ENCODE measurements at regions not wholly inside any gene's neighbourhood (a gene's known extent, or its start where the extent isn't known, plus 50 kb on each side); places are given as distances from the start of the nearest gene placed in this dataset.

DNA sequence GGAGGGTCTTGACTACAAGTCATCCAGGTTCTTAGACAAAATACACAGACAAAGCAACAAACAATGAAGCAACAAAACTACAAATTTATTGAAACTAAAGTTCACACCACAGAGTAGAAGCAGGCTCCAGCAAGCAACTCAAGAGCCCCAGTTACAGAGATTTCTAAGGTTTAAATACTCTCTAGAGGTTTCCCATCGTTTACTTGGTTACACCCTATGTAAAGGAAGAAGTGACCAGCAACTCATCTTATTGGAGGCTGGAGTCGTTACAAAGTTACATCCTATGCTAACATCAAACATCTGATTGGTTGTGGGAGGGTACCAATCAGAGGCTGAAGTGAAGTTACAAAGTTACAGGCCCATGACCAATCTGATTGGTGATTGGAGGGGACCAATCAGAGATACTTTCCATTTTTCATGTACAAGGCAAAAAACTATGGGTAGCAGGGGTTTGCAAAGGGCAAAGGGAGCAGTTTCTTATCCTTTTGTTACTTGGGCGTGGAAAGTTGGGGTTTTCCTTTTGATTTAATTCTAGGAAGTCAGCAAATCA lies 2292.6 kb upstream of the C9orf72 start:
- Histone ChIP-seq H3K9me2 (ENCODE audit: insufficient read depth) (no peaks in the 10 kb centered on the region), H3K4me2 (ENCODE audit: low read length) (no peak overlapping the region), H3K9me3 (ENCODE audit: control insufficient read depth in 1 of 2, insufficient read depth in 1 of 2, low read depth in 1 of 2, low read length in 2 of 2) (no peaks in the 10 kb centered on the region), H3K4me1 (ENCODE audit: control insufficient read depth in 1 of 2, insufficient read depth in 2 of 2, low read length in 2 of 2) (no peaks in the 10 kb centered on the region), H2AFZ (ENCODE audit: low read depth, low read length, poor library complexity, severe bottlenecking) (peak overlapping the region; percentile 26), H3K79me2 (ENCODE audit: insufficient read depth, low read length) (no peaks in the 10 kb centered on the region), H3K36me3 (ENCODE audit: control insufficient read depth in 1 of 2, insufficient read depth in 2 of 2, low read length in 2 of 2) (no peaks in the 10 kb centered on the region), H4K20me1 (ENCODE audit: insufficient read depth) (no peaks in the 10 kb centered on the region), H3K27ac (ENCODE audit: low read depth, low read length) (no peak overlapping the region), H3K9ac (ENCODE audit: low read length) (no peak overlapping the region), H3K4me3 (replicated peaks in 1 of 2; ENCODE audit: low read depth in 1 of 2, low read length in 2 of 2) (no peak overlapping the region), H3K27me3 (ENCODE audit: insufficient read depth, low read length) (no peaks in the 10 kb centered on the region)
- ChIA-PET CTCF (no interaction called here), POLR2A (no interaction called here), RAD21 (ENCODE audit: low non-redundant PET in 1 of 2, low total read pairs in 2 of 2, uncharacterized antibody in 2 of 2, unreplicated experiment in 2 of 2) (no interaction called here)
- BruUV-seq (replicated peaks), result no TSS peak
- DNase-seq (ENCODE audit: low read depth, low spot score), result no peak
- no peak for TF ChIP-seq RAD21 (IDR thresholded peaks at IDR 0.05; ENCODE audit: low read depth)
- TF ChIP-seq, protein P1, sequence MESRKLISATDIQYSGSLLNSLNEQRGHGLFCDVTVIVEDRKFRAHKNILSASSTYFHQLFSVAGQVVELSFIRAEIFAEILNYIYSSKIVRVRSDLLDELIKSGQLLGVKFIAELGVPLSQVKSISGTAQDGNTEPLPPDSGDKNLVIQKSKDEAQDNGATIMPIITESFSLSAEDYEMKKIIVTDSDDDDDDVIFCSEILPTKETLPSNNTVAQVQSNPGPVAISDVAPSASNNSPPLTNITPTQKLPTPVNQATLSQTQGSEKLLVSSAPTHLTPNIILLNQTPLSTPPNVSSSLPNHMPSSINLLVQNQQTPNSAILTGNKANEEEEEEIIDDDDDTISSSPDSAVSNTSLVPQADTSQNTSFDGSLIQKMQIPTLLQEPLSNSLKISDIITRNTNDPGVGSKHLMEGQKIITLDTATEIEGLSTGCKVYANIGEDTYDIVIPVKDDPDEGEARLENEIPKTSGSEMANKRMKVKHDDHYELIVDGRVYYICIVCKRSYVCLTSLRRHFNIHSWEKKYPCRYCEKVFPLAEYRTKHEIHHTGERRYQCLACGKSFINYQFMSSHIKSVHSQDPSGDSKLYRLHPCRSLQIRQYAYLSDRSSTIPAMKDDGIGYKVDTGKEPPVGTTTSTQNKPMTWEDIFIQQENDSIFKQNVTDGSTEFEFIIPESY (IDR thresholded peaks at IDR 0.05; ENCODE audit: extremely low read depth, insufficient replicate concordance, low read length), result no peak
- no peak for ATAC-seq
- intact Hi-C loops (cut with micrococcal nuclease), result no loop called here

DNA sequence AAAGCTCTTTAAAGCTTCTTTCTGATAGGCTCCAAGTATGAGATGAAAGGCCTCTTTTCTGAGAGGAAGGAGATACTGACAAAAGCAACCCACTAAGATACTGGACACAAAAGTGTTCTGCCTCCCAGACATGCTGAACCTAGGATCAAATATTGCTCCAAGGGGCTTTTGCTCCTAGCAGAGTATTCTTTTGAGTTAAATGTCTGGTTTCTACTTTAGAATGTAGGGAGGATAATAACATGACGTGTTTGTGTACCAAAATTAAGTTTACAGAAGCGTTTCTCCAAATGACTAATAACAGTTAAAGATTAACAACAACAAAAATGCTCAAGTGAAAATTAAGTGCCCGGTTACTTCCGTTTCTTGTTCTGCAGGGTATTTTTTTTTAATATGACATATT lies 2293.3 kb upstream of the C9orf72 start:
- Histone ChIP-seq H3K9ac (ENCODE audit: low read length) (no peak overlapping the region), H3K27ac (ENCODE audit: low read depth, low read length) (no peak overlapping the region), H3K4me3 (replicated peaks in 1 of 2; ENCODE audit: low read depth in 1 of 2, low read length in 2 of 2) (no peak overlapping the region), H3K36me3 (ENCODE audit: control insufficient read depth in 1 of 2, insufficient read depth in 2 of 2, low read length in 2 of 2) (no peaks in the 10 kb centered on the region), H3K79me2 (ENCODE audit: insufficient read depth, low read length) (no peaks in the 10 kb centered on the region), H3K4me1 (ENCODE audit: control insufficient read depth in 1 of 2, insufficient read depth in 2 of 2, low read length in 2 of 2) (no peaks in the 10 kb centered on the region), H3K9me3 (ENCODE audit: control insufficient read depth in 1 of 2, insufficient read depth in 1 of 2, low read depth in 1 of 2, low read length in 2 of 2) (no peaks in the 10 kb centered on the region), H2AFZ (ENCODE audit: low read depth, low read length, poor library complexity, severe bottlenecking) (no peak overlapping the region), H3K4me2 (ENCODE audit: low read length) (no peak overlapping the region), H3K27me3 (ENCODE audit: insufficient read depth, low read length) (no peaks in the 10 kb centered on the region), H3K9me2 (ENCODE audit: insufficient read depth) (no peaks in the 10 kb centered on the region), H4K20me1 (ENCODE audit: insufficient read depth) (no peaks in the 10 kb centered on the region)
- intact Hi-C loops (cut with micrococcal nuclease), result no loop called here
- no peak for DNase-seq (ENCODE audit: low read depth, low spot score)
- POLR2A ChIA-PET, result no interaction called here
- CTCF ChIA-PET, result no interaction called here
- BruUV-seq (replicated peaks), result no TSS peak
- ATAC-seq, result no peak
- RAD21 ChIA-PET (ENCODE audit: low non-redundant PET in 1 of 2, low total read pairs in 2 of 2, uncharacterized antibody in 2 of 2, unreplicated experiment in 2 of 2), result no interaction called here
- TF ChIP-seq SRF (IDR thresholded peaks at IDR 0.05; ENCODE audit: low read depth) (no peak), ELF1 (IDR thresholded peaks at IDR 0.05; ENCODE audit: borderline replicate concordance, low read depth) (no peak), SIN3A (IDR thresholded peaks at IDR 0.05; ENCODE audit: low read depth) (no peak)
- TF ChIP-seq, protein P2, sequence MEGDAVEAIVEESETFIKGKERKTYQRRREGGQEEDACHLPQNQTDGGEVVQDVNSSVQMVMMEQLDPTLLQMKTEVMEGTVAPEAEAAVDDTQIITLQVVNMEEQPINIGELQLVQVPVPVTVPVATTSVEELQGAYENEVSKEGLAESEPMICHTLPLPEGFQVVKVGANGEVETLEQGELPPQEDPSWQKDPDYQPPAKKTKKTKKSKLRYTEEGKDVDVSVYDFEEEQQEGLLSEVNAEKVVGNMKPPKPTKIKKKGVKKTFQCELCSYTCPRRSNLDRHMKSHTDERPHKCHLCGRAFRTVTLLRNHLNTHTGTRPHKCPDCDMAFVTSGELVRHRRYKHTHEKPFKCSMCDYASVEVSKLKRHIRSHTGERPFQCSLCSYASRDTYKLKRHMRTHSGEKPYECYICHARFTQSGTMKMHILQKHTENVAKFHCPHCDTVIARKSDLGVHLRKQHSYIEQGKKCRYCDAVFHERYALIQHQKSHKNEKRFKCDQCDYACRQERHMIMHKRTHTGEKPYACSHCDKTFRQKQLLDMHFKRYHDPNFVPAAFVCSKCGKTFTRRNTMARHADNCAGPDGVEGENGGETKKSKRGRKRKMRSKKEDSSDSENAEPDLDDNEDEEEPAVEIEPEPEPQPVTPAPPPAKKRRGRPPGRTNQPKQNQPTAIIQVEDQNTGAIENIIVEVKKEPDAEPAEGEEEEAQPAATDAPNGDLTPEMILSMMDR (IDR thresholded peaks at IDR 0.05 in 2 of 3, conservative IDR thresholded peaks at IDR 0.05 in 1 of 3; ENCODE audit: borderline replicate concordance in 1 of 3, insufficient read depth in 1 of 3, low read depth in 2 of 3, low read length in 2 of 3), result no peak
